CD4-positive, alpha-beta T cell treated with Interferon gamma for 1 hour (primary cell): ENCODE measurements at regions not wholly inside any gene's neighbourhood (a gene's known extent, or its start where the extent isn't known, plus 50 kb on each side); places are given as distances from the start of the nearest gene placed in this dataset.
A peak's percentile ranks its signal among the peaks of the same experiment; 100 is the strongest.

ENCODE experiments used
- DNase-seq: peaks from one replicate; pipeline ENCODE4 v3.0.0-alpha.2; 2020

DNA sequence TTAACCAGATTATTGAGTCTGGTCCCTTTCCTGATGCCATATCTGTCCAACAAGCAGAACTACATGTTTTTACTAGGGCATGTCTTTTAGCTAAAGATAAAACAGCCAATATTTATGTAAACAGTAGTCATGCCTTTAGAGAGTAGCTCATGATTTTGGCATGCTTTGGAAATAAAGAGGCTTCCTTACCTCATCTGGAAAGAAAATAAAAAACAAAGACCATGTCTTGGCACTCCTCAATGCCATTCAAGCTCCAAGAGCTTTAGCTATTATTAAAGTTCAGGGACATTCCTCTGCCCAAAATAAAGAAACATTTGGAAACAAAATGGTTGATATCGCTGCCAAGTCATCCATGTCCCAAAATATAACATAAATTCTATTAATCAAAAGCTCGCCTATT, 202.4 kb downstream of the URB2 start:
- no peak for DNase-seq

- no peak for DNase-seq
These were observed 206.6 kb downstream of the URB2 start for GRCh38 chr1:229832695-229833094.

DNA sequence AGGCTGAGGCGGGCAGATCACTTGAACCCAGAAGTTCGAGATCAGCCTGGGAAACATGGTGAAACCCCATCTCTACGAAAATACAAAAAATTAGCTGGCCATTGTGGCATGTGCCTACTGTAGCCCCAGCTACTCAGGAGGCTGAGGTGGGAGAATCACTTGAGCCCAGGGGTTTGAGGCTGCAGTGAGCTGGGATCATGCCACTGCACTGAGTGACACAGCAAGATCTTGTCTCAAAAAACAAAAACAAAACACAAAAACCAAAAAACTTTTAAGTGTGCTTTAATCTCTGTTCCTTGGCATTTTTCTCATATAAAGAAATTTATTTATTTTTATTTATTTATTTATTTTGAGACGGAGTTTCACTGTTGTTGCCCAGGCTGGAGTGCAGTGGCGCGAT, 208.2 kb downstream of the URB2 start:
- no peak for DNase-seq

- no peak for DNase-seq
These were observed 209.2 kb downstream of the URB2 start for GRCh38 chr1:229835226-229835625.

DNA sequence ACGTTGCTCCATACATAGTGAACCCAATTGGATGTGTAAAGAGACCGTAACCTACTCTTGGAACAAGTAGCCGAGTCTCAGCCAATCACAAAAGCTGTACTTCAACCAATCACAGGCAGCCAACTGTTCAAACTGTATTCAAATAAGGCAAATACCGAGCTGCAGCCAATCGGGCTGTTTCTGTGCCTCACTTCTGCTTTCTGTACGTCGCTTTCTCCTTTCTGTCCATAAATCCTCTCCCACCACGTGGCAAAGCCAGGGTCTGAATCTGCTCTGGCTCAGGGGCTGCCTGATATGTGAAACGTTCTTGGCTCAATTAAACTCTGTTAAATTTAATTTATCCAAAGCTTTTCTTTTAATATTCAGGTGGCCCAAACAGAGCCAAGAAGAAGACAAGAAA, 210.3 kb downstream of the URB2 start:
- no peak for DNase-seq

DNA sequence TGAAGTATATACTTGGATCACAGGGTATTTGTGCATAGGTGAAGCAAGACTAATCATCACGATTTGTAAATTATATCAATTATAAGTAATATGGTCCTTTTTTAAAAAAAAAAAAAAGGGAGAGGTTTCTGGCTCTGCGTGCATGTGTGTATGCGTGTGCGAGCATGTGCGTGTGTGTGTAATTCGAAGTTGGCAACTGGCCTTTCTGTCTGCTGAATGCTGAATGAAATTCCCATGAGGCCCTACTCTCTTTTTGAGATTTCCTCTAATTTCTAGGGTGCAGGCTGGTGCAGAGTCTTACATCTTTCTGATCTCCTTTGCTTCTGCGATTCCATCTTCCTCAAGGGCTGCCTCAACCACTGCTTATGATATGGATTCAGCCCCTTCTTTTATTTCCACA, 212.2 kb downstream of the URB2 start:
- DNase-seq, result no peak

- DNase-seq, result no peak
These were observed 213.8 kb downstream of the URB2 start for GRCh38 chr1:229839800-229840199.

DNA sequence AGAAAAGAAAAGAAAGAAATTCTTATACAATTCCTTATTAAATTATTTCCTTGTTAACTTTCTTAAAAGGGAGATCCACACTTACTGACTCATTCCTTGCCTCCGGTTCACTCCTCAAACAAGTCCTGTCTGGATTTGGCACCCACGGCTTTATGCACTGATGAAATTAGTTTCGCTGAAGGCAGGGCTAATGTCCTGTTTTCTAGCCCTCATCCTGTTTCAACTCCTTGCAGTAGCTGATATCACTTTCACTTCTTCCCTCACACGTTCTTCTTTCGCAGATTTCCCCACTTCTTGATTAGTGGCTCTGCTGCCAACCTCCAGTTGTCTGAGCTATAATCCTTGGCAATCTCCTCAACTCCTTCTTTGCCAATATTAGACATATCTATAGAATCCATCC, 215.2 kb downstream of the URB2 start:
- DNase-seq, result no peak

GRCh38 chr1:229842302-229843255, 216.5 kb downstream of the URB2 start:
- no peak for DNase-seq

- DNase-seq, result no peak
These were observed 217.7 kb downstream of the URB2 start for GRCh38 chr1:229843627-229844238.

DNA sequence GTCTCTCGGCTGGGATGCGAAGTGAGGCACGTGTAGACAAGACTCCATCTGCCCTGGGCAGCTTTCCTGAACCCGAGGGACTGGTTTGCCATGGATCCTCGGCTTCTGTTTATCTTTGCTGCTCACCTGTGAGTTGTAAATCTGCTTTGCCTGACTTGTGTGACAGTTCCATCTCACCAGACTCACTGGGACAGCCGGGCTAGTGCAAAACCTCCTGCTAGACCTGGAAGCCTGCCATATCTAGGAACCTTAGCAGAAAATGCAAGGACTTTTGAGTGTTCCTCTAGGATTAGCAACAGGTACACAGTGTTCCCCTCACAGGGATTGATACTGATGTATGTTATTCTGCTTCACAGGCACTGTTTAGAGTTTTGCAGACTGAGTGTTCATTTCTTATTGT, 218.6 kb downstream of the URB2 start:
- DNase-seq, result no peak

- DNase-seq, result no peak
These were observed 219.5 kb downstream of the URB2 start for GRCh38 chr1:229845410-229846138.

DNA sequence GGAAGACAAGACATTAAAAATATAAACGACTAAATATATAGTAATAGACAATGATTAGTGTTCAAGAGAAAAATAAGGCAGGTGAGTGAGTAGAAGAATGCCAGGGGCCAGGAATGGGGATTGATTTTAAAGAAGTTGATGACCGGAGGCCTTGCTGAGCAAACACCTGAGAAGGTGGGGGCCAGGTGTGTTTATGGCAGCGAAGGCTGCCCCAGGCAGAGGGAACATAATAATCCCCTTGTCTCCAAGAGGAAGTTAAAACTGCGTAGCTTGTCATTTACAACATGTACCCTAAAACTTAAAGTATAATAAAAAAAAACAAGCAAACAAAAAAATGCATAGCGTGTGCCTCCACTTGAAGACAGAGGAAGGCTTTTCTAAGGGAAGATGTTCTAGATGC, 220.3 kb downstream of the URB2 start:
- DNase-seq, result no peak

GRCh38 chr1:229848752-229849677, 218.0 kb upstream of the GALNT2 start:
- DNase-seq, result no peak

DNA sequence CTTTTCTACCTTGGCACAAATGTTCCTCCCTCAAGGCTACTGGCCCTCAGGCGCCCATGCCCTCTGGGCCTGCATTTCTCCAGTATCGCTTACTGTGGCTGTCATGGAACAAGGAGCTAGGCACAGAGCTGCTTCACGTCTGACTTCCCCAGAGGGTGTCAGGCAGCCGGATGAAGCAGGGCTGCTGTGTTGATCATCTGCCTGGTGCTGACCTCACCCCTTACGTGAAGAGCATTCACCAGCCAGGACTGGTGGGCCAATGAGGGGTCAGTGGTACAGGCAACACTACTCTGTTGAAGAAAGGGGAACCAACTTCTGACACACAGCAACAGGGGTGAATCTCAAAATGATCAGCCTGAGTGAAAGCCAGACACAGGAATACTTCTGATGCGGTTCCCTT, 215.5 kb upstream of the GALNT2 start:
- no peak for DNase-seq

- DNase-seq, result no peak
These were observed 213.3 kb upstream of the GALNT2 start for GRCh38 chr1:229853751-229854150.

- no peak for DNase-seq
These were observed 212.4 kb upstream of the GALNT2 start for GRCh38 chr1:229854620-229855019.

GRCh38 chr1:229856009-229856650, 210.9 kb upstream of the GALNT2 start:
- peak; percentile 48 for DNase-seq

DNA sequence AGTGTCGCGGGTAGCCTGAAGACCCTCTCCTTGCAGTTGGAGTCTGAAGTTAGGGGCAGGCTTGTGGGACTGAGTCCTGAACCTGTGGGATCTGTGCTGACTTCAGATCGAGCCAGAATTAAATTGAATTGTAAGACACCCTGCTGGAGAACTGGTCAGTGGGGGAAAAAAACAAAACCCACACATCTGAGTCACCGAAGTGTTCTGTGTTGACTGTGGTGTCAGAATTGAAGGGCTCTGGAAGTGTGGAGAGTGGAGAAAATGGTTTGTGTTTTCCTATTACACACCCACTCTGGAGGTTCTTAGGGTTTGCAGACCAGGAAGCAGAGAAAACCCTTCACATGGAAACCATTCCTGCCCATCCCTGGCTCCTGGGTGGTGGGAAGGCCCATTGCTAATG, 209.5 kb upstream of the GALNT2 start:
- no peak for DNase-seq

- DNase-seq, result no peak
These were observed 208.0 kb upstream of the GALNT2 start for GRCh38 chr1:229859026-229859425.

- DNase-seq, result no peak
These were observed 206.1 kb upstream of the GALNT2 start for GRCh38 chr1:229860926-229861325.
